ENCODE measurements at regions not wholly inside any gene's neighbourhood (a gene's known extent, or its start where the extent isn't known, plus 50 kb on each side); places are given as distances from the start of the nearest gene placed in this dataset.

DNA sequence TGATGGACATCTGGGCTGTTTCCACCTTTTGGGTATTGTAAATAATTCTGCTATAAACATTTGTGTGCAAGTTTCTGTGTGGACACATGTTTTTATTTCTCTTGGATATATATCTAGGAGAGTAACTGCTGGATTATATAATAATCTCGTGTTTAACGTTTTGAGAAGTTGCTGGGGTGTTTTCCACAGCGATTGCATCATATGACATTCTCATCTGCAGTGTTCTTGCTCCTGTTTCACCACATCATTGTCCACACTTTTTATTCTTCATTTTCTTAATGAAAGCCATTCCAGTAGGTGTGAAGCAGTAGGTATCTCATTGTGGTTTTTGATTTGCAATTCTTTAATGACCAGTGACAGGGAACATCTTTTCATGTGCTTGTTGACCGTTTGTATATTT is 56.9 kb upstream of the ALKAL2 start:
- no peak for DNase-seq (ENCODE audit: low spot score in 2 of 2)
- Histone ChIP-seq H3K9me3 (no peaks in the 10 kb centered on the region), H3K4me3 (no peak overlapping the region), H3K27me3 (no peaks in the 10 kb centered on the region), H3K27ac (no peak overlapping the region), H3K4me1 (no peaks in the 10 kb centered on the region), H3K36me3 (no peaks in the 10 kb centered on the region)
- intact Hi-C loops (cut with DNase I; ENCODE audit: low total_unique reads): no loop called here
- TF ChIP-seq, protein P1, sequence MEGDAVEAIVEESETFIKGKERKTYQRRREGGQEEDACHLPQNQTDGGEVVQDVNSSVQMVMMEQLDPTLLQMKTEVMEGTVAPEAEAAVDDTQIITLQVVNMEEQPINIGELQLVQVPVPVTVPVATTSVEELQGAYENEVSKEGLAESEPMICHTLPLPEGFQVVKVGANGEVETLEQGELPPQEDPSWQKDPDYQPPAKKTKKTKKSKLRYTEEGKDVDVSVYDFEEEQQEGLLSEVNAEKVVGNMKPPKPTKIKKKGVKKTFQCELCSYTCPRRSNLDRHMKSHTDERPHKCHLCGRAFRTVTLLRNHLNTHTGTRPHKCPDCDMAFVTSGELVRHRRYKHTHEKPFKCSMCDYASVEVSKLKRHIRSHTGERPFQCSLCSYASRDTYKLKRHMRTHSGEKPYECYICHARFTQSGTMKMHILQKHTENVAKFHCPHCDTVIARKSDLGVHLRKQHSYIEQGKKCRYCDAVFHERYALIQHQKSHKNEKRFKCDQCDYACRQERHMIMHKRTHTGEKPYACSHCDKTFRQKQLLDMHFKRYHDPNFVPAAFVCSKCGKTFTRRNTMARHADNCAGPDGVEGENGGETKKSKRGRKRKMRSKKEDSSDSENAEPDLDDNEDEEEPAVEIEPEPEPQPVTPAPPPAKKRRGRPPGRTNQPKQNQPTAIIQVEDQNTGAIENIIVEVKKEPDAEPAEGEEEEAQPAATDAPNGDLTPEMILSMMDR (IDR thresholded peaks at IDR 0.05): no peak
- no peak for TF ChIP-seq POLR2AphosphoS5 (IDR thresholded peaks at IDR 0.05)
- TF ChIP-seq POLR2A (IDR thresholded peaks at IDR 0.05): no peak

DNA sequence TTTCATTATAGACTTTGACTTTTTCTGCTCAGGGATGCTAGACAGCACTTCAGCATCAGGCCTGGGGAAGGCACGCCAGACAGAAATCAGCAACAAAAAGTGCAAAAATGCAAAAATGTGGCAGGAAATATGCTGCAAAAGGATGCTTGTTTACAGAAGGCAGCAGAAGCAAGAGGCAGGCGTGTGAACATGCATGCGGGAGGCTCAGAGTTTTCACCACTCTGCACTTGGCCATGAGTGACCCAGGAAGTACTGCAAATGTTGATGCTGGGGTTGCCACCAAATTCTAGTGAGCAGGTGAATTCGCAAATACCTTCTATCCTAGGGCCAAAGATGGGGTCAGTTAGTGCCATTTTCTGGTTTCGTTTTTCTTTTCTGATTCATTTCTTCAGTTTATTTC is 55.5 kb upstream of the ALKAL2 start:
- Histone ChIP-seq H3K36me3 (no peaks in the 10 kb centered on the region), H3K9me3 (peaks cover under 1 to 11% of the 10 kb centered on the region in 2 donors), H3K27me3 (no peaks in the 10 kb centered on the region), H3K4me3 (no peak overlapping the region), H3K27ac (no peak overlapping the region), H3K4me1 (no peaks in the 10 kb centered on the region)
- TF ChIP-seq, protein P1 (IDR thresholded peaks at IDR 0.05): no peak
- no peak for TF ChIP-seq POLR2AphosphoS5 (IDR thresholded peaks at IDR 0.05)
- no peak for TF ChIP-seq POLR2A (IDR thresholded peaks at IDR 0.05)
- intact Hi-C loops (cut with DNase I; ENCODE audit: low total_unique reads): no loop called here
- no peak for DNase-seq (ENCODE audit: low spot score in 2 of 2)

DNA sequence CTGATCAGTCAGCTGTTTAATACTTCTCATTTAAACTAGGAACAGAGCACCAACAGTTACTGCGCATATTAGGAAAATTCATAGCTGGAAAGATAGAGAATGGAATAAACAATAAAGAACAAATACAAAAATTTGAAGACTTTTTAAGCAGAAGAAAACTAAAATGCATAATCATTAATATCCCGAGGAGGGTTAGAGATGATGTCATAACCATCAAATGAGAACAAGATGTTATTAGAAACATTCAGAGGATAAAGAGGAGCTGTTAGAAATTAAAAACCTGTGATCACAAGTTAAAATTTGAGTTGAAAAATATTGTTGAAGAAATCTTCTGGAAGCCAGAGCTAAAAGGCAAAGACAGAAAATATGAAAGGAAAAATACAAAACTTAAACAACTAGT is 54.0 kb upstream of the ALKAL2 start:
- H3K27ac ChIP-seq: no peak overlapping the region
- intact Hi-C loops (cut with DNase I; ENCODE audit: low total_unique reads): no loop called here

DNA sequence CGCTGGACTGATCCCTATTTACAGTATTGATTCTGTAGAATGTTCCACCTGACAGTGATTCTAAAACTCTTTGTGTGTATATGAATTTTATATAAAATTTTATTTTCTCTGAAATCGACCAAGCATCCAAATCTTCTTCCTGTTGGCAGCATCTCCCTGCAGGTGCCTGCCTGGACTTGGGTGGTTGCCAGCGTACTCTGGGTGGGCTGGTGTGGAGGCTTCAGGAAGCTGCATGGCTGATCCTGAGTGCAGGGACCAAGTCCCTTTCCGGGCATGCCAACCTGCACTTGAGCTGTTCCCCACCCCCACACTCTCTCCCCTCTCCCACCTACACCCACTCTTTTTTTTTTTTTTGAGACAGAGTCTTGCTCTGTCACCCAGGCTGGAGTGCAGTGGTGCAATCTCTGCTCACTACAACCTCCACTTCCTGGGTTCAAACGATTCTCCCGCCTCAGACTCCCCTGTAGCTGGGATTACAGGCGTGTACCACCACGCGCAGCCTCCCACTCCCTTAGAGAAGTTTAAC is 53.2 kb upstream of the ALKAL2 start:
- Histone ChIP-seq H3K27ac (no peak overlapping the region), H3K27me3 (no peaks in the 10 kb centered on the region), H3K36me3 (no peaks in the 10 kb centered on the region), H3K4me3 (no peak overlapping the region), H3K9me3 (peaks cover 19 to 34% of the 10 kb centered on the region in 2 donors), H3K4me1 (no peaks in the 10 kb centered on the region)
- no peak for DNase-seq (ENCODE audit: low spot score in 2 of 2)
- intact Hi-C loops (cut with DNase I; ENCODE audit: low total_unique reads): no loop called here
- TF ChIP-seq POLR2A (IDR thresholded peaks at IDR 0.05): no peak
- TF ChIP-seq, protein P1 (IDR thresholded peaks at IDR 0.05): no peak
- no peak for TF ChIP-seq POLR2AphosphoS5 (IDR thresholded peaks at IDR 0.05)

More for the DNA sequence above, 54.0 kb upstream of the ALKAL2 start:
- H3K27me3 ChIP-seq: no peaks in the 10 kb centered on the region
- no peak for DNase-seq (ENCODE audit: low spot score in 2 of 2)
- TF ChIP-seq POLR2AphosphoS5 (IDR thresholded peaks at IDR 0.05) (no peak), POLR2A (IDR thresholded peaks at IDR 0.05) (no peak)
- TF ChIP-seq, protein P1 (IDR thresholded peaks at IDR 0.05): no peak
- H3K4me3 ChIP-seq: no peak overlapping the region
- H3K4me1 ChIP-seq: no peaks in the 10 kb centered on the region
- H3K36me3 ChIP-seq: no peaks in the 10 kb centered on the region
- H3K9me3 ChIP-seq: peaks cover 12 to 25% of the 10 kb centered on the region in 2 donors
